ENCODE measurements at regions not wholly inside any gene's neighbourhood (a gene's known extent, or its start where the extent isn't known, plus 50 kb on each side); places are given as distances from the start of the nearest gene placed in this dataset.

DNA sequence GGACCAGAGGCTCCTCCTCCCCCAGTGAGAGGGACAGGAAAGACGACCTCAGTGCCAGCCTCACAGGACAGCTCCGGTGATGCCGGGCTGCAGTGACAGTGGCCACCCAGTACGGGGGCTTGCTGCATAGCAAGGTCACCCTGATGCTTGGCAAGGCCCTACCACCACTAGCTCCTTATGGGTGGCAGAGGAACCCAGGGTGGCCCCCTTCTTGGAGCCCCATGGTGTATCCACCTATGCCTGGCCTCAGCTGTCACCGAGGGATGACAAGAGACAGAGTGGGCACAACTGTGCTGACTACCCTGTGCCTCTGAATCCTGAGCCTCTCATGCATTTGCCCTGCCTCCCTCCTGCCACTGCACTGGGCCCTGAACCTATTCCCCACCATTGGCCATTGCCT is 809.2 kb downstream of the TBC1D22A start:
- TF ChIP-seq, protein P1, sequence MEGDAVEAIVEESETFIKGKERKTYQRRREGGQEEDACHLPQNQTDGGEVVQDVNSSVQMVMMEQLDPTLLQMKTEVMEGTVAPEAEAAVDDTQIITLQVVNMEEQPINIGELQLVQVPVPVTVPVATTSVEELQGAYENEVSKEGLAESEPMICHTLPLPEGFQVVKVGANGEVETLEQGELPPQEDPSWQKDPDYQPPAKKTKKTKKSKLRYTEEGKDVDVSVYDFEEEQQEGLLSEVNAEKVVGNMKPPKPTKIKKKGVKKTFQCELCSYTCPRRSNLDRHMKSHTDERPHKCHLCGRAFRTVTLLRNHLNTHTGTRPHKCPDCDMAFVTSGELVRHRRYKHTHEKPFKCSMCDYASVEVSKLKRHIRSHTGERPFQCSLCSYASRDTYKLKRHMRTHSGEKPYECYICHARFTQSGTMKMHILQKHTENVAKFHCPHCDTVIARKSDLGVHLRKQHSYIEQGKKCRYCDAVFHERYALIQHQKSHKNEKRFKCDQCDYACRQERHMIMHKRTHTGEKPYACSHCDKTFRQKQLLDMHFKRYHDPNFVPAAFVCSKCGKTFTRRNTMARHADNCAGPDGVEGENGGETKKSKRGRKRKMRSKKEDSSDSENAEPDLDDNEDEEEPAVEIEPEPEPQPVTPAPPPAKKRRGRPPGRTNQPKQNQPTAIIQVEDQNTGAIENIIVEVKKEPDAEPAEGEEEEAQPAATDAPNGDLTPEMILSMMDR (IDR thresholded peaks at IDR 0.05) = no peak
- Histone ChIP-seq H3K9me3 (no peaks in the 10 kb centered on the region), H3K27ac (no peak overlapping the region), H3K27me3 (replicated peaks; ENCODE audit: insufficient read depth) (no peaks in the 10 kb centered on the region), H3K4me3 (no peak overlapping the region), H3K4me1 (ENCODE audit: control insufficient read depth in 1 of 2, low read depth in 2 of 2) (no peaks in the 10 kb centered on the region), H3K36me3 (no peaks in the 10 kb centered on the region)
- DNase-seq (ENCODE audit: low spot score) = no peak
- ATAC-seq (ENCODE audit: insufficient number of reproducible peaks, low FRiP score, low read depth) = no peak

- Histone ChIP-seq H3K4me3 (no peak overlapping the region), H3K4me1 (ENCODE audit: control insufficient read depth in 1 of 2, low read depth in 2 of 2) (no peaks in the 10 kb centered on the region), H3K27ac (no peak overlapping the region), H3K27me3 (replicated peaks; ENCODE audit: insufficient read depth) (no peaks in the 10 kb centered on the region), H3K36me3 (no peaks in the 10 kb centered on the region), H3K9me3 (no peaks in the 10 kb centered on the region)
- DNase-seq (ENCODE audit: low spot score) = no peak
- no peak for ATAC-seq (ENCODE audit: insufficient number of reproducible peaks, low FRiP score, low read depth)
- TF ChIP-seq, protein P1 (IDR thresholded peaks at IDR 0.05) = no peak
Measured at GRCh38 chr22:47570851-47571250, 808.4 kb downstream of the TBC1D22A start.

GRCh38 chr22:47570300-47570685 is 807.8 kb downstream of the TBC1D22A start:
- TF ChIP-seq, protein P1 (IDR thresholded peaks at IDR 0.05) = no peak
- Histone ChIP-seq H3K27ac (no peak overlapping the region), H3K4me3 (no peak overlapping the region), H3K27me3 (replicated peaks; ENCODE audit: insufficient read depth) (no peaks in the 10 kb centered on the region), H3K36me3 (no peaks in the 10 kb centered on the region), H3K4me1 (ENCODE audit: control insufficient read depth in 1 of 2, low read depth in 2 of 2) (no peaks in the 10 kb centered on the region), H3K9me3 (no peaks in the 10 kb centered on the region)
- ATAC-seq (ENCODE audit: insufficient number of reproducible peaks, low FRiP score, low read depth) (no peak), DNase-seq (ENCODE audit: low spot score) (no peak)

- no peaks in the 10 kb centered on the region for H3K36me3 ChIP-seq
- no peak overlapping the region for H3K4me3 ChIP-seq
- ATAC-seq (ENCODE audit: insufficient number of reproducible peaks, low FRiP score, low read depth) (no peak), DNase-seq (ENCODE audit: low spot score) (no peak)
- H3K27ac ChIP-seq = no peak overlapping the region
- no peaks in the 10 kb centered on the region for H3K9me3 ChIP-seq
- TF ChIP-seq, protein P1 (IDR thresholded peaks at IDR 0.05) = no peak
- H3K27me3 ChIP-seq (replicated peaks; ENCODE audit: insufficient read depth) = no peaks in the 10 kb centered on the region
- no peaks in the 10 kb centered on the region for H3K4me1 ChIP-seq (ENCODE audit: control insufficient read depth in 1 of 2, low read depth in 2 of 2)
Measured at GRCh38 chr22:47569389-47570299, 807.2 kb downstream of the TBC1D22A start.

- no peaks in the 10 kb centered on the region for H3K9me3 ChIP-seq
- ATAC-seq (ENCODE audit: insufficient number of reproducible peaks, low FRiP score, low read depth) = no peak
- H3K27me3 ChIP-seq (replicated peaks; ENCODE audit: insufficient read depth) = no peaks in the 10 kb centered on the region
- no peaks in the 10 kb centered on the region for H3K36me3 ChIP-seq
- H3K4me3 ChIP-seq = no peak overlapping the region
- DNase-seq (ENCODE audit: low spot score) = no peak
- TF ChIP-seq, protein P1 (IDR thresholded peaks at IDR 0.05) = no peak
- no peaks in the 10 kb centered on the region for H3K4me1 ChIP-seq (ENCODE audit: control insufficient read depth in 1 of 2, low read depth in 2 of 2)
- no peak overlapping the region for H3K27ac ChIP-seq
Measured at GRCh38 chr22:47568700-47569099, 806.2 kb downstream of the TBC1D22A start.
